ENCODE measurements at regions not wholly inside any gene's neighbourhood (a gene's known extent, or its start where the extent isn't known, plus 50 kb on each side); places are given as distances from the start of the nearest gene placed in this dataset.

DNA sequence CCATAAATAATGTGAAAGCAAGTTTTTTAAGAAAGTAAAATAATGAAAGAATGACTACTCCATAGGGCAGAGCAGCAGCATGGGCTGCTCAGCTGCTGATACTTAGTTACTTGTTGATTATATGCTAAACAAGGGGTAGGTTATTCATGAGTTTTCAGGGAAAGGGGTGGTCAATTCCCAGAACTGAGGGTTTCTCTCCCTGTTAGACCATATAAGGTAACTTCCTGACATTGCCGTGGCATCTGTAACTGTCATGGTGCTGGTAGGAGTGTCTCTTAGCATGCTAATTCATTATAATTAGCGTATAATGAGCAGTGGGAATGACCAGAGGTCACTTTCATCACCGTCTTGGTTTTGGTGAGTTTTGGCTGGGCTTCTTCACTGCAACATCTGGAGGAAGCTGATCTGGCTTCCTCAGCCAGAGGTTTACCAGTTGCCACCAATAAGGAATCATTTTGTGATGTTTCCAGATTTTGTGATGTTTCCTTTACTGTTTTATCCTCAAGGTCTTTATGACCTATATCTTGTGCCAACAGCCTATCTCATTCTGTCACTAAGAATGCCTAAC, 121.8 kb upstream of the CHL1 start:
- no peak for FAIRE-seq

DNA sequence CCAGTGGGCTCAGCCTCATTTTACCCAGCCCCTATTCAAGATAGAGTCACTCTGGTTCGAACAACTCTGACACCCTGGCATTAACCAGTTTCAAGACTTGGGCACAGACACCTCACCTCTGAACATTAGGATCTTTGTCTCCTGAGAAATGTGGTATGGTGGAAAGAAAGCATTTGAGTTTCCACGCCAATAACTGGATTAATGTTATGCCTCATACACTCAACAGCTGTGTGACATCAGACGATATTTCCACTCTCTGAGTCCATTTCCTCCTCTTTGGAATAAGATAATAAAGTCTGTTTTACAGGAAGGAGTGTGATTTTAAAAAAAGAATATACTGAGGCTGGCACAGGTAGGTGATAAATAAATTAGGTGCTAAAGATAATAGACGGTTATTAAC, 121.3 kb upstream of the CHL1 start:
- no peak for FAIRE-seq
- no peak for DNase-seq (ENCODE audit: insufficient read length, low spot score)

More for the DNA sequence above, 121.8 kb upstream of the CHL1 start:
- DNase-seq (ENCODE audit: insufficient read length, low spot score), result no peak

DNA sequence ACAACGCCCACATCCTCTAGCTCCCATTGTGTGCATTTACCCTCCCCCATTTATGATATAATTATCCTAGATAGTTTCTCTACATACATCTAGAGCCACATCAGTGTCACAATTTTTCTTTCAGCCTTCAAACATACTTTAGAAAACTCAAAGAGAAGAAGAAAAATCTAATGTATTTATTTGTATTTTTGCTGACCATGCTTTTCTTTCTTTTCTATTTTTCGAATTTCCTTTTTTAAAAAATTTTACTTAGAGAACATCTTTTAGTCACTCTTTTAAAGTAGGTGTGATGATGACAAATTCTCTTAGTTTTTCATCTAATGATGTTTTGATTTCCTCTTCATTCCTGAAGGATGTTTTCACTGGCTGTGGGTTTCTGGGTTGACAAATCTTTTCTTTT, 117.0 kb upstream of the CHL1 start:
- FAIRE-seq (no peak), DNase-seq (ENCODE audit: insufficient read length, low spot score) (no peak)

DNA sequence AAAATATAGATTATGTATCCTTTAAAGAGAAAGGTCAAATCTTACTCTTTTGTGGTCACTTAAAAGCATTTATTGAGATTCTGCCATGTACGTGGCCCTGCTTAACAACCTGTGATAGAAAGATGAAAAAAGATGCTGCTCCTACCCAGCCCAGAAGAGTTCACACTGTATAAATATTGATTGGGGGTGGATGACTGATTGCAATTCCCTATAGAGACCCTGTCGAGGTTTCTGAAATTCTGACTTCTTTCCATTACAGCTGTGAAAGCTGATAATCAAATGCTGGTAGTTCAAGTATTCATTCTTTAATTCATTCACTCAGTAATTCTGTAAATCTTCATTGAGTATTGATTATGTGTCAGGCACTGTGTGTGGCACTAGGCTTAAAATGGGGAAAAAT, 114.1 kb upstream of the CHL1 start:
- DNase-seq (ENCODE audit: insufficient read length, low spot score) (no peak), FAIRE-seq (no peak)

DNA sequence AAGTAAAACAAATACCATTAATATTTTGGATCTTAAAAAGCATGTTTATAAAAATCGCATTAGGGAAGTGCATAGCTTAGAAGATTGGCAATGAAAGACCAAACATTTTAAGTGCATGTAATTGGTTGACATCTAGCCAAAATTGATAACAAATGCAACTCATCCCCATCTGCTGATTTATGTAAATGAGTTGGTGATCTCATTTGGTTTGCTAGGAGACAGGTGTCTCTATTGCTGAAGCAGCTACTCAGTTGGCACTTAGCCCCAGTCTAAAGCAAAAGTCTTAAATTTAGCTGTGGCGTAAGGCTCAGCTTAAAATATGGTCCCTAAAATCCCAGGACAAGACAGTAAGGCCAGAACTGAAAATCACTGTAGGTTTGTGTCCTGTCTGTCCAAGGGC, 113.5 kb upstream of the CHL1 start:
- DNase-seq (ENCODE audit: insufficient read length, low spot score) (no peak), FAIRE-seq (no peak)

DNA sequence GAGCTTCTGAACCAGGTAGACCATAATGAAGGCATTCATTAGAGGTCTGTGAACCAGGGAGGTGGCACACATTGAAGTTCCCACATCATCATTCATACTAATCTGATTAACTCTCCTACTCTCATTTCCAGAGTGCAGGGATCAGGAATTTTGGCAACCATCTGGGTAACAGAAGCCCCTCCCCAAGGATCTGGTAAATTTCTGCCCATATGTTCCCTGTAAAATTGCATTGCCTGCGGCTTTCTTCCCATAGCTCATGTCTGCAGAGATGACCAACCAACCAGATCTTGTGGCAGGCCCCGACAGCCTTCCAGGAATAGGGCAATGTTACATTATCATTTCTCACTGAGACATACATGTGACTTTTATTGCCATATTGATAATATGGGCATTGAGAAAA, 111.4 kb upstream of the CHL1 start:
- FAIRE-seq, result no peak
- no peak for DNase-seq (ENCODE audit: insufficient read length, low spot score)

DNA sequence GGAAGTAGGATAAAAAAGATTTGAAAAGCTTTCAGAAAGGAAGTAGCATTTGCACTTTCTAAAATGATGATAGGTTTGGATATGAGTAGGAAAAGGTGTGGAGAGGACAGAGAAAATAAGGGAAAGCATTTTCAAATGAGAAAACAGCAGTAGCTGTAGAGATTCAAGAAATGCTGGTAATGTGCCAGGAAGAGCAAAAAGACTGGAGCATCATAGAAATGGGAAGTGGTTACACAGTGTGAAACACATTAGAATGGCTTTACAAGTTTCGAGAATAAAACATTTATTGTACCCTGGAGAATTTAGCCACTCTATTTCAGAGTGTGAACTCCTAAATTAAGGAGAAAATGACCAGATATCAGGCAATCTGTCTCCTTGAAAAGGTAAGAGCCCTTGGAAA, 108.3 kb upstream of the CHL1 start:
- no peak for FAIRE-seq

DNA sequence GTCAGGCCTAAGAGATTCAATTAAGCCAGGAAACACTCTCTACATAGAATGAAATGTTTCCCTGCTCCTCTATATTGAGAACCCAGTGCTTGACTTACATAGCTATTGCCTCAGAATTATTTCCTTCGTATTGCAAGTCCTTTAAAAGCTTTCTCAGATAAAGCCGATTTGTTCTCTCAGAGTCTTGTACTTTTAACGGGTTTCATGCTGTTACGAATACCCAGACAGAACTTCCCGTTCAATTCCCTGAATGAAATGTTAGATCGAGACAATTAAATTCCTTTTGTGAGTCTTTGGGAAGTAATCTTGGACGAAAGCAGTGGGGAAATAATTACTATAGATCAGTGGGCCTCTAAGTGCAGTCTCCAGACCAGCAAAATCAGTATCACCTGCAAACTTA, 102.8 kb upstream of the CHL1 start:
- no peak for DNase-seq (ENCODE audit: insufficient read length, low spot score)
- FAIRE-seq, result no peak

More for the DNA sequence above, 108.3 kb upstream of the CHL1 start:
- no peak for DNase-seq (ENCODE audit: insufficient read length, low spot score)

DNA sequence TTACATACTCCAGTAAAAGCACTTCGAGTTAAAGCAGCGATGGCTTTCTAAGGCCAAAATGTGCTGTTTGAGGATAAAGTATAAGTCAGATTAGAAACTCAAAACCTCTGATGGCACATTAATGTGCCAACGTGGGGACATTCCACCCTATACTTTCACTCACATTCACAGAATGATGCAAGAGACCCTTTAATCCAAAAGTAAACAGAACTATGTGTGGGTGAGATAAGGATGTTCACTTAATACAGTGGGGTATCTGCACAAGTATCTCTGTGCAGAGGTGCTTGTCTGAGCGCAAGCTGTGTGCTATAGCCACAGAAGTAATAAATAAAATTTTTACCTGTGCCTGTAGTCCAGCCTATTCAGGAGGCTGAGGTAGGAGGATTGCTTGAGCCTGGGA, 100.3 kb upstream of the CHL1 start:
- FAIRE-seq (no peak), DNase-seq (ENCODE audit: insufficient read length, low spot score) (no peak)

DNA sequence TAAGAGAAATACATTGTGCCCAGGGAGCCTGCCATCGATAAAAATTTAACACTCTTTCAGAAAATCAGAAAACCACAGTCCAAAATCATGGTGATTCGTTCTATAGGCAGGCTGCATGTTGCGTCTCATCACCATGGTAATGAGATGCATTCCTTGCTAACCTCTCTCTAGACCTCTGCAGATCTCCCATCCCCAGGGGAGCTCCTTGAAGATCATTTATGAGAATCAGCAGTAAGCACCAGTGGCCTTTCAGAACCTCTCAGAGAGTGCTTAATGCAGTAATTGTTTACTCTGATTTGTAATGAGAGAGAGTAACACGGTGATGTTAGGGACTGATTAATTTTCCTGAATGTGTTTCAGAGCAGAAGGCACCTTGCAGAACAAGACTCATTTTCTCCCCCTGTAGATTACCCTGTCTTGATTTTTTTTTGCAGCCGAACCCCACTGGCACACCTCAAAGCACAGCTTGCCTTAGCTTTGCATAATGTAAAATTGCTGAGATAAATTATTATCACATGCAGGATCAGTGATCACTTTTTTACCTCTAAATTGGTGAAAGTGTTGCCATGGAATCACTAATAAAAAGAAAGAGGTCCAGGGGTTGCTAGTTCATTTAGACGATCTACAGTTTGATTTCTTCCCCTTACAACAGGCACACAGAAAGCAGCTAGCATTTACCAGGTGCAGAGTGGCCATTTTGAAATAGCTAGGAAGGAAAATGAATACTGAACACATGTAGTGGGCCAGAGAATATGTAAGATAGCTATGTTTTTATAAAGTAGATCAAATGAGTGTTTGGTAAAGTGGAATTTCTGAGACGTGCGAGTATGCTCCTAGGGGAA, 98.9 kb upstream of the CHL1 start:
- DNase-seq (ENCODE audit: insufficient read length, low spot score) (no peak), FAIRE-seq (no peak)

DNA sequence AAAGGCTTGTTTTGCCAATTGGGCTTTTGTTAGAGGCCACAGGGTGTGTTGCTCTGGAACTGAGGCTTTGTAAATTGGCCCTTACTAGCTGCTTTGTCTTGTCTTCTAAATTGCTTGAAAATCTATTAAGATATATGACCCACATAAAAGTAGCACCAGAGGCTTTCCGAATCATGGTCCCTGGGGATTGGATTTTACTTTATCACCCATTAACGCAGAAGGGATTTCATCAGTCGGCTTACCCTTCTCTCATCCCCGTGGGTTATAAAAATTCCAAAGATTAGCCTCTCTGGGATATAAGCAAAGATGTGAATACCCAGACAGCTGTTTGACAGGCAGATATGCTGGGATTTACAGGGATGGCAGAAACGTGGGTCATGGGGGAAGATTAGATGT, 98.3 kb upstream of the CHL1 start:
- DNase-seq (ENCODE audit: insufficient read length, low spot score) (no peak), FAIRE-seq (no peak)

DNA sequence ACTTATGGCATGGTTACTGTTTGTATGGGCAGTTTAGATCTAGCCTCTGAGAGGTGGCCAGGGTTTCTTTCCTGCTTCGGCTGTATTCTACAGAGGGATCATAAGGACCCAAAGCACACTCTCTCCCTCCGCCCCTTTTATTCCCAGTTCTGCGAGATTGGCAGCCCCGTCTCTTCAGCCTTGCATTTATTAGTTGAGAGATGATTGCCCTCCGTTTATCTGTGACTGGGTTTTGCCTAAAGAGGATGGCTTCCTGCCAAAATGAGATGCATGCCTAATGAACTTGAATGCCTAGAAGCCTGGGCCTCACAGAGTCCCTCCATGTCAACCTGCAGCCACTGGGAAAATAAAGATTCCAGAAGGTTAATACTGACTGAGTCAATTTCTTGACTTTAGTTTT, 97.1 kb upstream of the CHL1 start:
- FAIRE-seq (no peak), DNase-seq (ENCODE audit: insufficient read length, low spot score) (no peak)

DNA sequence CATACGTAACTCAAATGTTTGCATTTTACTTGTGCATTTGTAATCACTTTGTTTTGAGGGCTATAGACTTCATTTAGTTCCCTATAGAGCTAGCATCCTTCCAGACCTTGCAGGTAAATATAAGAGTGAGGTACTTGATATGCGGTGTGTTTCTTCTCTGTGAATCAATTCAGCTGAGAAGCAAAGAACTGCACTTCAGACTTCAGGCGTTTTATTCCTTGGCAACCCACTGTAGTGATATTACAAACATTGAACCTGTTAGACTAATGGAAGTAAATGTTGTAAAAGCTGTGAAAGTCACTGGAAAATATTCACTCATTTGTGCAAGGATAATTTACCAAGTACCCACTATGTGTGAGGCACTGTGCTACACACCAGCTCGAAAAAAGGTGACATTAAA, 94.1 kb upstream of the CHL1 start:
- no peak for DNase-seq (ENCODE audit: insufficient read length, low spot score)
- no peak for FAIRE-seq

DNA sequence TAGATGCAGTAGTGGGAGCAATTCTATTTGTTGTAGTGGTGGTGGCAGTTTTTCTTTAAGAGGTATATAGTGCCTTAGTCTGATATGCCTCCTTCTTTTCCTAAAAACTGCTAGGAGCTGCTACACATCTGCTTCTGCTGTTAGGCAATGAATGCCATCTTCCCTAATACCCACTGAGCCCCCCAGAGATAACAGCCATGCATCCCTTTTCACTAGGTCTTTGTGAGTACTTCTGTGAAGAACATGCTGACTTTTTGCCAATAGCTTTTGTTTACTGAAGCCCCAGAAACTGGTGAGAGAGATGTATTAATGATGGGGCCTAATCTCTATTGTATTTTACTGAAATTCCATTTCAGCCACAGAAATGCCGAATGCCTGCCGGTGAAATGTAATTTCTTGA, 92.6 kb upstream of the CHL1 start:
- FAIRE-seq (no peak), DNase-seq (ENCODE audit: insufficient read length, low spot score) (no peak)

DNA sequence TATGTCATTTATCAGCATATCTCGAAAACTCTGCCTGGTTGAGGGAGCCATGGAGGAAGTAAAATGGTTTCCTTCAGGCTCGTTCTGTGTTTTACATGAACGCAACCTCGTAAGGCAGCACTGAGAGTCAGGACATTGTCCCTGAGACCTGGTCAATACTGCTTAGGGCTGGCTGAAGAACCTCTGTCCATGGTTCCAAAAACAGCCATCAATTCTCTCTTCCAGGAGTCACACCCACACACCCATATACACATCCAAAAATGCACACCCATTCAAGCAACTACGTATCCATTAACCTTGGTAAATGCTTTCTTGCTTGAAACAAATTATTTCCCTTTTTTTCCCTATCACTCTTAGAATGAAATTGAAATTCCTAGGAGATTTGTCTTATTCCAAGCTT, 91.0 kb upstream of the CHL1 start:
- DNase-seq (ENCODE audit: insufficient read length, low spot score), result no peak
- FAIRE-seq, result no peak

DNA sequence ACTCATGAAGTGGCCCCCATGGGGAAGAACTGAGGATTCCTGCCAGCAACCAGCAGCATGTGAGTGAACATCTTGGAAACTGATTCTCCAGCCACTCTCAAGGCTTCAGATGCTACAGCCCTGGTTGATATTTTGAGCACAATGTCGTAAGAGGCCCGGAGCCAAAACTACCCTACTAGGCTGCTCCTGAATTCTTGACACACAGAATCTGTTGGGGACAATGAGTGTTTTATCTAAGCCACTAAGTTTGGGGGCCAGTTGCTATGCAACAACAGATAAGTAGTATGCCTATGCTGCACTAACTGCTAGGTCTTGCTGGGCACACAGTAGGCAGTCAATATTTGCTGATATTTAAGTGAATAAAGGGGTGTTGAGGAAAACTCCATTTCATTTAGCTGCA, 89.9 kb upstream of the CHL1 start:
- FAIRE-seq (no peak), DNase-seq (ENCODE audit: insufficient read length, low spot score) (no peak)

DNA sequence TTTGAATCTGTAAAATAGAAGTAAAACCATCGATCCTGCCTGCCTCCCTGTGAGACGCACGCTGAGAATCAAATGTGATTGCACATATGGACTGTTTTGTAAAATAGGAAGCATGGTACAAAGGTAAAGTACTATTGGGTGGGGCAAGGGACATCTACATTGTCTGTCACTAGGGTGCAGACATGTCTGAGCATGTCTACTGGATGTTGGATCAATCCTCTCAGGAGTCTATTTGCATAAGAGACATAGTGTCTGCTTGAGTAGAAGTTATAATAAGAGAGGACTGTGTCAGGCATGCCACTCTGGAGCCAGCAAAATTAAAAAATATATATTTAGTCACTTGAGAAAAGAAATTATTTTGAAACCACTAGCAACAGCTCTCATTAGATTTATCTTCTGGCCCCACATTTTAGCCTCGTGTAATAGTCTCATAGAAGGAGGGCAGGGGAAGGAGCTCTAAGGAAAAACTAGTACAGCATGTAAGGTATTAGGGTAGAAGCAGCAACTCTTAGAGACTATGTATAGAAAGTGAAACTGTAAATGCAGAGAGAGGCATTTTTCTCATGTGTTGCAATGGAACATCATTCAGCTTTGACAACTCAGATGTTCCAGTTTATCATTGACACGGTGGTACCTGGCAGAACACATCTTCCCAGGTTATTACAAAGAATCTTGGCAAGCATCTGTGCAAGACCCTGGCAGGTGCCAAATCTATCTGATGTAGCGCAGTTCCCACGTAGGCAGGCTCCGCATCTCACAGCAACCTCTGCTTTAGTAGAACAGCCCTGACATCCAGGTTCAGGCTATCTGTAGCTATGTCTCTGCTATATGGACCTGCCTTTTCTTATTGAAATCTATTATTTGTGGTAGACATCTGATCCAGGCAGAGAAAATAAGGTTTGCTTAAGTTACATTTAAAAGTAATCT, 85.2 kb upstream of the CHL1 start:
- no peak for FAIRE-seq
- no peak for DNase-seq (ENCODE audit: insufficient read length, low spot score)

DNA sequence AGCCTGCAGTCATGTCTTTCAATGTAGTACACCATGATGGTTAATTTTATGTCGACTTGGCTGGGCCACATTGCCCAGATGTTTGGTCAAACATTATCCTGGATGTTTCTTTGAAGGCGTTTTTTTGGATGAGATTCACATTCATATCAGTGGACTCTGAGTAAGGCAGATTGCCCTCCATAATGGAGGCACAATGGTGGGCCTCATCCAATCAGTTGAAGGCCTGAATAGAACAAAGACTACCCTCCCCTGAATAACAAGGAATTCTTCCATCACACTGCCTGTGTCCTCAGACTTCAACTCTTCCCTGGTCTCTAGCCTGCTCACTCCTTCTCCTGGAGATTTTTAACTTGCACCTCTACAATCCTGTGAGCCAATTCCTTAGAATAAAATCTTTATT, 83.8 kb upstream of the CHL1 start:
- FAIRE-seq, result no peak

DNA sequence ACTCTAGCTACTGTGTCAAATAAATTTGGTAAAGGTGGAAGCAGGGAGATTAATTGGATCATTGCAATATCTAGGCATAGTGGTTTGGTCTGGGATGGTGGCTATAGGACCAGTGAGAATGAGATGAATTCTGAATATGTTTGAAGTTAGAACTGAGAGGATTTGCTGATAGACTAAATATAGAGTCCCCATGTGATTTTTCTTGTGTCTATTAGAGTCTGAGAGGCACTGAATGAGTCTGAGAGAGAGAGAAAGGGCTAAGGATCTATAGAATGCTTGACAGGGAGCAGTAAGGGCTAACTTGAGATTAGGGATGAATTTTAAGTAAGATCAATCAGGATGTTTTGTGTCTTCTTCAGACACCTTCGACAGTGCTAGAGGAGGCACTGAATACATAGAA, 77.9 kb upstream of the CHL1 start:
- FAIRE-seq, result no peak
- DNase-seq (ENCODE audit: insufficient read length, low spot score), result no peak

More for the DNA sequence above, 83.8 kb upstream of the CHL1 start:
- no peak for DNase-seq (ENCODE audit: insufficient read length, low spot score)

DNA sequence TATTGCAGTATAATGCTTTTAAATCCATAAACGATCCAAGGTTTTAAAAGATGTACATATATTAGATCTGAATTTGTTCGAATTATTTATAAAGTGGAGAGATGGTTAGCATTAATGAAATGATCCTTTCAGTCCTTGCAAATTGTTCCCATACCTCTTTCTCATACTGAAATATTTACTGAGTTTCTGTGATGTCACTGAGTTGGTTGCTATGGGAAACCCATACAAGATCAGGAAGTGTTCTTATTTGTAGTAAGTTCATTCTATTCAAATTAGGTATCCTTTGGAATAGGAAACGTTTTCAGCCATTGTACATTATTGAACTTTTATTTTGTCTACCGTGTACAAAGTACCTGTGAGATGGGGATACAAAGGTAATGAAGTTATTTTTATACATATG, 73.2 kb upstream of the CHL1 start:
- no peak for FAIRE-seq
- DNase-seq (ENCODE audit: insufficient read length, low spot score), result no peak

DNA sequence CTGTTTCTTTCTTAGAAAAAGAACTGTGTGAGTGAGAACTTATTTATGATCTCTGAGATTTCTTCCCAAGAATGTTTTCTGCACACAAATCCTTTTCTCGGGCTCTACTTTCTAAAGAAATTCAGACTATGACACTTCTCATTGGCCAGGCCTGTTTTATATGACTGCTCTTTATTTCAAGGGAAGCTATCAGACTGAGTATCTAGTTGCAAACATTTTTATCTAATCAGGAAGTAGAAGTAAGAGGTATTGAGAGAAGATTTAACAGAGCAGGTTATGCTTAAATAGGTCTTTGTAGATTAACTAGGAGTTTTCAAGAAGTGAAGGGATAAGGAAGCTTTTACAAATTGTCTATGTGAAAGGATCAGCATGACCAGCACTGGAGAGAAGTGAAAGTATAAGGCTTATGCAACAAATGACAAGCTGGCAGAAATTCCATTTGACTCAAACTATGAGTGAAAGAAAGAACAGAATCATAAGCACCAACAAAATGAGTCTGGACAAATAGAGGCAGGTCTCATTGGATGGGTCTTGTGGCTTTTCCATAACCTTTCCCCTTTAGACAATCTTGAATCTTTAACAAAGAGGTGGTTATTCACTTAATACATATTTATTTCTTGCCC, 71.9 kb upstream of the CHL1 start:
- FAIRE-seq (no peak), DNase-seq (ENCODE audit: insufficient read length, low spot score) (no peak)

All from HTR-8/SVneo (cell line).